AG04450 (cell line): ENCODE measurements at regions not wholly inside any gene's neighbourhood (a gene's known extent, or its start where the extent isn't known, plus 50 kb on each side); places are given as distances from the start of the nearest gene placed in this dataset.

Source experiments
- CTCF ChIA-PET: fragments of 300-600, 350-600 bp; formaldehyde crosslinking; extraction: SDS; loops from one replicate; lab custom pipeline; 2022; ENCODE audit warnings: antibody characterized with exemption, inconsistent platforms; lab: Charles Lee
- POLR2A ChIA-PET: fragments of 350-600 bp; formaldehyde crosslinking; extraction: SDS; loops from one replicate; lab custom pipeline; 2021; ENCODE audit warnings: antibody characterized with exemption, inconsistent platforms; lab: Yijun Ruan, JAX
- DNase-seq: peaks from one replicate; pipeline ENCODE4 v3.0.0-alpha.2; 2011; ENCODE audit warnings: low read depth, low spot score
- H3K27ac ChIP-seq: one replicate; pipeline ENCODE4 v1.5.1; 2012; ENCODE audit warnings: low read depth, low read length, control low read depth
- H3K27me3 ChIP-seq: one replicate; pipeline ENCODE4 v1.6.0; 2012; ENCODE audit warnings: low read length; ENCODE audit not compliant: control insufficient read depth, insufficient read depth
- H3K4me3 ChIP-seq: 2 replicates; pipeline ENCODE4 v1.5.1; 2011; ENCODE audit warnings: mild to moderate bottlenecking, low read depth, low read length, control low read depth
- H3K9me3 ChIP-seq: 2 replicates; pipeline ENCODE4 v1.5.1; 2012; ENCODE audit warnings: low read length; ENCODE audit not compliant: control insufficient read depth, insufficient read depth
- TF ChIP-seq, protein P1 (sequence below): IDR thresholded peaks from 2 replicates; pipeline ENCODE4 v1.5.1; 2011; ENCODE audit warnings: low read depth, low read length, control low read depth, inconsistent platforms

DNA sequence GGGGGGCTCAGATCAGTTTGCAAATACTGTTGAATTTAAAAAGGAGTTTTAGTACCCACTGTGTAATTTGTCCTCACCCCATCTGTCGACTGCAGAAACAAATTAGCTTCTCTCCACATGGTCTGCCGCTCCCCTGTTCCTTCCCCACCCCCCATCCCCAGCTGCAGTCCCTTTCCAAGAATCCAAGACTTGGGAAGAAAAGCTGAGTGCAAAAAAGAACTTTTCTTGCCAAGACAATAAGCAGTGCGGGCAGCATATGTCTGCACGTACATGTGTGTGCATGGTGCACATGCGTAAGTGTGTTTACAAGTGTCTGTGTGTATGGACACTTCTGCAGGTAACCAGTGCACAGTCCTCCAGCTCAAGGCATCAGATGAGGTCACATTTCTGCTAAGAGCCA lies 125.7 kb upstream of the SMIM23 start:
- no peaks in the 10 kb centered on the region for H3K9me3 ChIP-seq
- H3K27me3 ChIP-seq: no peaks in the 10 kb centered on the region
- TF ChIP-seq, protein P1, sequence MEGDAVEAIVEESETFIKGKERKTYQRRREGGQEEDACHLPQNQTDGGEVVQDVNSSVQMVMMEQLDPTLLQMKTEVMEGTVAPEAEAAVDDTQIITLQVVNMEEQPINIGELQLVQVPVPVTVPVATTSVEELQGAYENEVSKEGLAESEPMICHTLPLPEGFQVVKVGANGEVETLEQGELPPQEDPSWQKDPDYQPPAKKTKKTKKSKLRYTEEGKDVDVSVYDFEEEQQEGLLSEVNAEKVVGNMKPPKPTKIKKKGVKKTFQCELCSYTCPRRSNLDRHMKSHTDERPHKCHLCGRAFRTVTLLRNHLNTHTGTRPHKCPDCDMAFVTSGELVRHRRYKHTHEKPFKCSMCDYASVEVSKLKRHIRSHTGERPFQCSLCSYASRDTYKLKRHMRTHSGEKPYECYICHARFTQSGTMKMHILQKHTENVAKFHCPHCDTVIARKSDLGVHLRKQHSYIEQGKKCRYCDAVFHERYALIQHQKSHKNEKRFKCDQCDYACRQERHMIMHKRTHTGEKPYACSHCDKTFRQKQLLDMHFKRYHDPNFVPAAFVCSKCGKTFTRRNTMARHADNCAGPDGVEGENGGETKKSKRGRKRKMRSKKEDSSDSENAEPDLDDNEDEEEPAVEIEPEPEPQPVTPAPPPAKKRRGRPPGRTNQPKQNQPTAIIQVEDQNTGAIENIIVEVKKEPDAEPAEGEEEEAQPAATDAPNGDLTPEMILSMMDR: no peak
- no peak overlapping the region for H3K4me3 ChIP-seq
- no peak for DNase-seq
- H3K27ac ChIP-seq: no peak overlapping the region
- ChIA-PET CTCF (no interaction called here), POLR2A (no interaction called here)

DNA sequence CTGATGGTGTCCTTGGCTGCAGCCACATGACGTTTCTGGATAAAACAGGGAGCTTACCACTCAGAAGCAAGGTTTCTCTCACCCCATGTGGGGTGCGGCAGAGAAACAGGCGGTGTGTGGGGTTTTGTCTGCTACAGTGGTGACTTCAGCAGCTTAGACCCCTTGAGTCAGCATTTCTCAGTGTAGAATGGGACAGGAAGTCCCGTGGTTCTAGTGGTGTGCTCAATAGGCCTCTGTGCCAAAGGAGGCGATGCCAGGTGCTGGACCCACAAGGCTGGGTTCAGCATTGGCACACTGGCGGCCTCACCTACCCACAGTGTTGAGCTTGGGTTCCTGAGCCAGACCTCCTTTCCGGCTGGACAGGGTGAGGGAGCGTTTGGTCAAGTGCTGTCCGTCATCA lies 125.2 kb upstream of the SMIM23 start:
- ChIA-PET CTCF (no interaction called here), POLR2A (no interaction called here)
- no peak for DNase-seq
- Histone ChIP-seq H3K27ac (no peak overlapping the region), H3K27me3 (no peaks in the 10 kb centered on the region), H3K4me3 (no peak overlapping the region), H3K9me3 (no peaks in the 10 kb centered on the region)
- TF ChIP-seq, protein P1: no peak

DNA sequence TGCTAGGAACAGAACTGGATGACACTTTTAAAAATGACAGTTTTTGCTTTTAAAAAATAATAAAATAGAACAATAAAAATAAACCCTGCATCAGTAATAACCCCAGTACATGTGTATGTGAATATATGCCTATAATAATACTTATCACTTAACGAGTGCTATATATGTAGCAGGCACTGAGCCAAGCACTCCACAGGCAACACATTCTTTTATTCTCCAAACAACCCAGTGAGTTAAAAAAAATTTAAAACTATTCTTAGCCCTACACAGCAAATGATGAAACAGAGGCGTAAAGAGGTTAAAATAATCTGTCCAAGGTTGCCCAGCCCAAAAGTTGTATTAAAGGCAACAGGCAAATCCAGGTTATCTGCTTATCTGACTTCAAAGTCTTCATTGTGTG lies 124.5 kb upstream of the SMIM23 start:
- Histone ChIP-seq H3K27ac (no peak overlapping the region), H3K27me3 (no peaks in the 10 kb centered on the region), H3K9me3 (no peaks in the 10 kb centered on the region), H3K4me3 (no peak overlapping the region)
- CTCF ChIA-PET: no interaction called here
- TF ChIP-seq, protein P1: no peak
- no peak for DNase-seq
- POLR2A ChIA-PET: no interaction called here

DNA sequence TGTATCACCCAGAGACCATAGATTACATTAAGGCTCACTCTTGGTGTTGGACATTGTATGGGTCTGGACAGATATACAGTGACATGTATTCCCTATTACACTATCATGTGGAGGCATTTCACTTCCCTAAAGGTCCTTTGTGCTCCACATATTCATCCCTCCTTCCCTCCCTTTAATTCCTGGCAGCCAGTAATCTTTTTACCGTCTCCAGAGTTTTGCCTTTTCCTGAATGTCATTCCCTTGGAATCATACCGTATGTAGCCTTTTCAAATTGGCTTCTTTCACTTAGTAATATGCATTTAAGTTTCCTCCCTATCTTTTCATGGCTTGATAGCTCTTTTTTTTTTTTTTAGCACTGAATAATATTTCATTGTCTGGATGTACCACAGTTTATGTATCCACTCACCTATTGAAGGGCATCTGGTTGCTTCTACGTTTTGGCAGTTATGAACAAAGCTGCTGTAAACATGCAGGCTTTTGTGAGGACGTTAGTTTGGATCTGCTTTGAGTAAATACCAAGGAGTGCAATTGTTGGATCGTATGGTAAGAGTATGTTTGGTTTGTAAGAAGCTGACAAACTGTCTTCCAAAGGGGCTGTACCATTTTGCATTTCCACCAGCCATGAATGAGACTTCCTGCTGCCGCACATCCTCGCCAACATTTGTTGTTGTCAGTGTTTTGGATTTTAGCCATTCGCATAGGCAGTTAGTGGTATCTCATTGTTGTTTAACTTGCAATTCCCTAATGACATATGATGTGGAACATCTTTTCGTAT lies 122.1 kb upstream of the SMIM23 start:
- DNase-seq: no peak
- ChIA-PET POLR2A (no interaction called here), CTCF (interaction anchor here (1.1 kb wide), 1 partner anchor 34 kb away, joined by 4 read pairs; no protein-coding TSS in a partner anchor)
- H3K9me3 ChIP-seq: peaks cover 4% of the 10 kb centered on the region; the same call in 1 of the 2 replicates
- no peak overlapping the region for H3K4me3 ChIP-seq
- no peak overlapping the region for H3K27ac ChIP-seq
- TF ChIP-seq, protein P1: no peak
- H3K27me3 ChIP-seq: no peaks in the 10 kb centered on the region

DNA sequence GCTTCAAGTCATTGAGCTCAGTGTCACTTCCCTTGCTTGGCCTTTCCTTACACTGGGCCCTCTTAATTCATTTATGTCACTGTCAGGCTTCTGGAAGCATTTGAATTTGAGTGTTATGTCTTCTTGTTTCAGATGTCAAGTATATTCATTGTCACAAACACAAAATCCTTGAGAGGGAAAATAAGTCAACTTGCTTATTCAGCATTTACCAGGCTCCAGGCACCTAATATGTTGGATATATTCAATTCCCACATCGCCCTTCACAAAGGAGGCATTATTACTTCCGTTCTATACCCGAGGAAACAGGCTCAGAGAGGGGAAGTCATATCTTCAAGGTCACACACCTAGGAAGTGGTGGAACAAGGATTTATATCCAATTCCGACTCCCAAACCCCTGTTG lies 121.1 kb upstream of the SMIM23 start:
- Histone ChIP-seq H3K27me3 (no peaks in the 10 kb centered on the region), H3K27ac (no peak overlapping the region), H3K4me3 (no peak overlapping the region), H3K9me3 (peaks cover 4% of the 10 kb centered on the region; the same call in 1 of the 2 replicates)
- TF ChIP-seq, protein P1: no peak
- CTCF ChIA-PET: no interaction called here
- no peak for DNase-seq
- POLR2A ChIA-PET: no interaction called here
